ENCODE measurements at regions not wholly inside any gene's neighbourhood (a gene's known extent, or its start where the extent isn't known, plus 50 kb on each side); places are given as distances from the start of the nearest gene placed in this dataset.
"Not testable (repeated sequence)": the region's sequence is repeated elsewhere in the genome, so short reads cannot be mapped to it uniquely, and the experiment has no call there.

DNA sequence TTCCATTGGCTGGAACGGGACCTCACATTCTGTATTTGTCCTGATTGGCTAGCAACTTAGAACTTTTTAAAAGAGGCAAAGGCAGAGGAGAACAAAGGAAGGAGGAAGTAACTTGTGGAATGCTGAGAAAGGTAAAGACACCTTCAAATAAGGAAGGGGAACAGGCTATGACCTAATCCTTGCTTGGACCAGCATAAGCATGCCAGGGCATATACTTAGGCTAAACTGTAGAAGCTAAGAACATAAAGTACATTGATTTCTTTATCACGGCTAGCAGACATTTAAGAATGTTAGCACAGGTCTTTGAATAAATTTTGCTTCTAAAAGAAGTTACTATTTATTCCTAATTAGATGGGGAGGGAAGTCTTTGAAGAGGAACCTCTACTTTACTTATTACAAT lies 136.4 kb upstream of the SMYD2 start:
- peaks cover 22 to 23% of the 10 kb centered on the region in 2 donors for H3K4me1 ChIP-seq (replicated peaks in 1 of 2)
- WGBS, 10 experiments, result 30 to 100% (median 71%) methylated on average over 1 to 2 of the region's 2 CpGs; no CpG with 5 or more reads in 1 of the 10 experiments
- in situ Hi-C loops (cut with MboI; ENCODE audit: low pct_unique_long_range_greater_than_20kb in 2 of 9, low sequenced_read_pairs in 9 of 9, unreplicated experiment in 9 of 9), result loop anchor here in 1 of 9 experiments (25.0 kb wide), 1 partner anchor 757 kb away; no protein-coding TSS in a partner anchor
- not testable (repeated sequence) for H3K4me3 ChIP-seq; H3K27ac ChIP-seq; ATAC-seq (replicated peaks in 6 of 8)

DNA sequence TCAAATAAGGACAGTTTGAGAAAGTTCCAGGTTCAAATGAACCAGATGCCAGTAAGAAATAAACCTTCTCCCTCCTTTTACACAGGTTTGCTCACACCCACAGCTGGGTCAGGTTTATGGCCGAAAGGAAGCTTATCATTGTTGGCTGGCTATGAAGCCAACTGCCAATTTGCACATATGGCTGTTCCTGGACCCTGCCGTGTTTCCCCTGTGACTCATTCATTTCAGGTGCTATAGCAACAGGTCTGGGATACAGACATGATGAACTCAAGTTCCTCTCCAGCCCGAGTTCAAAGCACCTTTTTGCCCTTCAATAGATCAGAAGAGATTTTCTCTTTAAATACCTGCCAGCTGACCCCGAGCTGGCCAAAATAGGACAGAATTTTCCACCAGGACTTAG lies 134.4 kb upstream of the SMYD2 start:
- in situ Hi-C loops (cut with MboI; ENCODE audit: low pct_unique_long_range_greater_than_20kb in 2 of 9, low sequenced_read_pairs in 9 of 9, unreplicated experiment in 9 of 9), result loop anchor here in 1 of 9 experiments (25.0 kb wide), 1 partner anchor 759 kb away; no protein-coding TSS in a partner anchor
- H3K4me1 ChIP-seq (replicated peaks in 1 of 2), result peaks cover 22 to 23% of the 10 kb centered on the region in 2 donors
- H3K27ac ChIP-seq, result no peak overlapping the region
- 20 to 100% (median 74%) methylated on average over 1 to 4 of the region's 4 CpGs; no CpG with 5 or more reads in 3 of the 10 experiments for WGBS, 10 experiments
- ATAC-seq (replicated peaks in 6 of 8), result peak in 1 of 8 experiments; percentile 28
- no peak overlapping the region for H3K4me3 ChIP-seq

DNA sequence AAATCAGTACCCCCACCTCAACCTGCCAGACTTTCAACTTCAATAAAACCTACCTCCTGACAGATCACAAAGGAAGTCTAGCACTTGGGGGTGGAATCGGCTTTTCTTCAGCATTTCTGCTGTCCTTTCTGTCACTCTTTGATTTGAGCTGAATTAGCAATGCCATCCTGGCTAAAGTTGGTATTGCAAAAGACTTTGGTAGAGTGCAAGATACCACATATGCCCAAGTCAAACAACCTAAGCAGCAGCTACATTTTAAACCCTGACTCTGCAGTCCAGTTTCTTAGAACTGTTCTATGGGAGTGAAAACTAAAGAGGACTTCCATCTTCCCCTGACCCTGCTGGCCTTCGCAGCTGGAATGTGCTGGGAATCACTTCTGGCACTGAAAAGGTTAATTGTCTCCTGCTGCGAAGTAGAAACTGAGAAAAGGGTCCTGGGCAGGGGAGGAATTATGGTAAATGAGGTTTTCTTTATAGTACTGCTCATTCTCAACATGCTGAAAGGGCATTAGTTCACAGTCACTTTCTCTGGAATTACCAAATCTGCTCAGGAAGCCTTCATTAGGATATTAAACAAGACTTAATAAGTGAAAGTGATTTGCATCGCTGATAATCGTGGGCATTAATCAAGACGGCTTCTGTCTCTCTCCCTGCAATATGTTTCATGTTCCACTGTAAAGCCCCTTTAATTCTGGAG lies 126.2 kb upstream of the SMYD2 start:
- in situ Hi-C loops (cut with MboI; ENCODE audit: low pct_unique_long_range_greater_than_20kb in 2 of 9, low sequenced_read_pairs in 9 of 9, unreplicated experiment in 9 of 9), result no loop called here
- peak in 4 of 8 experiments; percentile 8 to 61 (median 47) for ATAC-seq (replicated peaks in 6 of 8)
- Histone ChIP-seq H3K27ac (no peak overlapping the region), H3K4me3 (no peak overlapping the region), H3K4me1 (replicated peaks in 1 of 2) (peaks cover 35 to 38% of the 10 kb centered on the region in 2 donors)
- WGBS, 10 experiments, result 0 to 33% (median 10%) methylated on average over 1 to 6 of the region's 6 CpGs

DNA sequence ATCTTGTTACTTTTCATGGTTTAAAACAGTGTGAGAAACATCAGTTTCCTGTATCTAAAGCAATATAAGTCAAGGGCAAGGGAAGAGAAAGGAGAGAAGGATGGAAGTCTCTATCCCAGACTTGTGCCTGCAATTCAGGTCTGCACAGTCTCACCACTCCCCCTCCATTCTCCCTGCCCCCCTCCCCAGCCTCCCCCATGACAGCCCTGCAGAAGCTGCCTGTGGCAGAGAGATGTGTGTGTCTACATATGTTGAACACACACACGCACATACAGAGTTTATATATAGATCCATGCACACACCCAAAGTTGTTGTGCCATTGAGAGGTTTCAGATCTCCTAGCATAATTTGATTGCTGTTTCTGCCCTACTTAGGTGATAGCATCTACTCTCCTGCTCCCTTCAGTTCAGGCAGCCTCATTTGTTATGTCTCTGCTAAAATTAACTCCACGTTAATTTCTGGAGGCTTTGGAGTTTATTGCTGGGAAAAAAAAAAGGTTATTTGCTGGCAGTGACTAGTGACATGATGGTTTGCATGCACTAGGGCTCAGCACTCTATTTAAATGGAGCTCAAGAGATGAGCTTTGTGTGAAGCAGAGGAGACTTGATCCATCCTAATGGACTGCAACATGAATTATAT lies 124.9 kb upstream of the SMYD2 start:
- H3K4me3 ChIP-seq, result no peak overlapping the region
- H3K4me1 ChIP-seq (replicated peaks in 1 of 2), result peaks cover 35 to 38% of the 10 kb centered on the region in 2 donors
- in situ Hi-C loops (cut with MboI; ENCODE audit: low pct_unique_long_range_greater_than_20kb in 2 of 9, low sequenced_read_pairs in 9 of 9, unreplicated experiment in 9 of 9), result no loop called here
- 0 to 20% (median 4%) methylated on average over 1 to 2 of the region's 2 CpGs; no CpG with 5 or more reads in 4 of the 10 experiments for WGBS, 10 experiments
- peak in 5 of 8 experiments; percentile 80 to 87 (median 86) for ATAC-seq (replicated peaks in 6 of 8)
- H3K27ac ChIP-seq, result peak overlapping the region in 1 of 2 donors; percentile 34

DNA sequence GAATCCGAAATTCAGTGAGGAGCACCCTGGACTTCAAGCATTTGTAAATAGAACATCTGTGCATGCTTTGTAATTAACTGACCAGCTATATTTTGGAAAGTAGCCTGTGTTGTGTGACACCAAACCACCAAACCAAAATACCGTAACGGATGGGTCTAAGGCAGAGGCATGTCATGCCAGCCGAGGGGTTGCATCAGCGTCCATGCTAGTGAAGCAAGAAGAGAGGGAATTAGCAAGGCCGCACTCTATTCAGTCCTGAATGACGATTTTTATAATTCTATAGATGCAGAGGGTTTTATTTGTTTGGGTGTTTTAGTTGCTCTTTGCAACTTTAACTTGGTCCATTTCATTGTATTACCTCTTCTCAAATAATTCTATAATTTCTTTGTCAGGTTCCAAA lies 116.8 kb upstream of the SMYD2 start:
- no peak for ATAC-seq (replicated peaks in 6 of 8)
- Histone ChIP-seq H3K27ac (no peak overlapping the region), H3K4me3 (no peak overlapping the region), H3K4me1 (replicated peaks in 1 of 2) (peaks cover 0 to 13% of the 10 kb centered on the region in 2 donors)
- in situ Hi-C loops (cut with MboI; ENCODE audit: low pct_unique_long_range_greater_than_20kb in 2 of 9, low sequenced_read_pairs in 9 of 9, unreplicated experiment in 9 of 9), result no loop called here
- WGBS, 10 experiments, result 42 to 97% (median 80%) methylated on average over 2 to 7 of the region's 7 CpGs

DNA sequence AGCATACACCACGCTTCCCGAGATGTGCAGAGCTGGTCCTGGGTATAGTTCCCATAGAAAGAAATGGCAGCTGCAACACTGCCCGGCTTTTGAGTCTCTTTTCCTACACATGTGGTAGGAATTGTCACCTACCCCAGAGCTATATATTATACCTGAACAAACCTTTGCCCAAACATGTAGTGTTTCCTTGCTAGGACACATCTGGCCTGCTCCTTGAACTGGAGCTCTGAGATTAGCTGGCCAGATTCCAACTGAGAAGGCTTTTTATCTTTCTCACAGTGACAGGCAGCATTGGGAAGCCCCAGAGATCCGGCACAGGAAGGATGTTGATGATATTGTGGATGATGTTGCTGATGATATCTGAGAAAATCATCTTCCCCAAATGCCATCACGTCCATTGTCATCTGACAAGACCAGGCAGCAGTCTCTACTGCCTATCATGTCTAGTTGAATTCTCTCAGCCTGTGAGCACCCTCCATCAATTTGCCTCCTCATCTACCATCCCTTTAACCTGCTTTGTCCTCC lies 115.0 kb upstream of the SMYD2 start:
- H3K4me1 ChIP-seq (replicated peaks in 1 of 2), result peaks cover 0 to 13% of the 10 kb centered on the region in 2 donors
- in situ Hi-C loops (cut with MboI; ENCODE audit: low pct_unique_long_range_greater_than_20kb in 2 of 9, low sequenced_read_pairs in 9 of 9, unreplicated experiment in 9 of 9), result no loop called here
- no peak overlapping the region for H3K4me3 ChIP-seq
- no peak overlapping the region for H3K27ac ChIP-seq
- no peak for ATAC-seq (replicated peaks in 6 of 8)
- WGBS, 10 experiments, result 0 to 100% (median 96%) methylated on average over 1 to 5 of the region's 5 CpGs; no CpG with 5 or more reads in 3 of the 10 experiments

DNA sequence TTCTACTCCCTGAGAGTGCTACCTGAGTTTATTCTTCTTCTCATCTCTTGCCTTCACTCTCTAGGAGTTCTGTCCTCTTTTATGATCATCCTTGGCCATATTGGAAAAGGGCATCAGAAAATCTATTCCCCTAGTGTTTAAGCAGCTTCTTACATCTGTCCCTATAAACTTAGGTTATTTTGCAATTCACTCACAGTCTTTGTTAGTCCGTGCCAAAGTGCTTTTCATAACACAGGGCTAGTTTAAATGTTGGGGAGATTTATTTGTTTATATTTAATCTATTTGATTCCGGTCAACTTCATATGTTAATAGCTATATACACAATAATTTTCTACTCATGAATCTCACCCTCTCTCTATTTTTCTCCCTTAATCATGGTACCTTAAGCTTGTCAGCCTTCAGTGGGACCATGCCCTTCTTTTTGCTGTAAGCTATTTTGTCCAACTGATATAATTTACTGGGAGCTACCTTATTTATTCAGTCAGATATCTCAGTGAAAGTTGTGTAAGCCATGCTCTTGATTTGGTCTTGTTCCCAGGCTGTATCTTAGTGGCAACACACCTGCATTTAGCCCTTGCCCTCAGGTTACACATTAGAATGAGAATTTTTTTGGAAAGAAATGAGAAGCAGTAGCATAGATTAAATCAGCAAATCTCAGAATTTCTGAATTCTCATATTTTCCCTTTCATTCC lies 106.3 kb upstream of the SMYD2 start:
- Histone ChIP-seq H3K27ac (no peak overlapping the region), H3K4me3 (no peak overlapping the region), H3K4me1 (replicated peaks in 1 of 2) (no peaks in the 10 kb centered on the region)
- 0 to 44% (median 18%) methylated on average over 1 to 2 of the region's 2 CpGs; no CpG with 5 or more reads in 1 of the 10 experiments for WGBS, 10 experiments
- no peak for ATAC-seq (replicated peaks in 6 of 8)
- in situ Hi-C loops (cut with MboI; ENCODE audit: low pct_unique_long_range_greater_than_20kb in 2 of 9, low sequenced_read_pairs in 9 of 9, unreplicated experiment in 9 of 9), result no loop called here

DNA sequence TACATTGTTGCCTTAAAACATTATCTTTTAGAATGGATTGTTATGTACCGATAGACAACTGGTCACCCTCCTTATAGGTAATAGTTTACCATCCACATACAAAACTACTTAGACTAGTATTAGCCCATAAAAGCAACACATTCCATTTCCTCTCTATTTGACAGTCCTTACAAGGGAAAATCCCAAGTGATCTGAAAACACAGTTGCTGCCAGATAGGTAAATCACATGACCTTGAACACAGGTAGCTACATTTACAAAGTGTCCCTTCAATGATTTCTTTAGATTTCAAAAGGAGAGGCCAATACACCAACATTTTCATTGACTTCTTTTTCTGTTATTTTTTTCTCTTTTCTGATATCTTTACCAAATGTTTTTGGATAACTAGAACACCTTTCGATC lies 102.9 kb upstream of the SMYD2 start:
- in situ Hi-C loops (cut with MboI; ENCODE audit: low pct_unique_long_range_greater_than_20kb in 2 of 9, low sequenced_read_pairs in 9 of 9, unreplicated experiment in 9 of 9), result no loop called here
- Histone ChIP-seq H3K4me3 (no peak overlapping the region), H3K4me1 (replicated peaks in 1 of 2) (no peaks in the 10 kb centered on the region), H3K27ac (no peak overlapping the region)
- ATAC-seq (replicated peaks in 6 of 8), result no peak
- 11 to 100% (median 95%) methylated on average over 1 to 2 of the region's 2 CpGs for WGBS, 10 experiments

DNA sequence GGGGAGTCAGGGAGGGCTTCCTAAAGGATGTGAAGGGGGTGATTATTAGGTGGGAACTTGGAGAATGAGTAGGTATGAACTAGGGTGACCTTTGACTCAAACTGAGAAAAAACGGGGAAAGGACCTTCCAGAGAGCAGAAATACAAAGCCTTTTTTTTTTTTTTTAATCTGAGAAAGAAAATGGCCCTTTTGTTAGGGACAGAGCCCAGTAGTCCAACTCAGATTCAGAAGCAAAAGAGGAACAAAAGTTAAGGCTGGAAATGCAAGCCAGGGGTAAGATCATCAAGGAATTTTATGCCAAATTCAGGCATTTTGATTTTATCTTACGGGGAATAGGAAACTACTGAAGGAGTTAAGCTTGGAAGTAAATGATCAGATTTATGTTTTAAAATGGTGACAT lies 96.0 kb upstream of the SMYD2 start:
- ATAC-seq (replicated peaks in 6 of 8), result no peak
- H3K27ac ChIP-seq, result no peak overlapping the region
- in situ Hi-C loops (cut with MboI; ENCODE audit: low pct_unique_long_range_greater_than_20kb in 2 of 9, low sequenced_read_pairs in 9 of 9, unreplicated experiment in 9 of 9), result no loop called here
- no peak overlapping the region for H3K4me3 ChIP-seq
- H3K4me1 ChIP-seq (replicated peaks in 1 of 2), result peaks cover 19 to 20% of the 10 kb centered on the region in 2 donors
- WGBS, 10 experiments, result 0 to 61% (median 39%) methylated on average over 1 to 2 of the region's 2 CpGs; no CpG with 5 or more reads in 1 of the 10 experiments

DNA sequence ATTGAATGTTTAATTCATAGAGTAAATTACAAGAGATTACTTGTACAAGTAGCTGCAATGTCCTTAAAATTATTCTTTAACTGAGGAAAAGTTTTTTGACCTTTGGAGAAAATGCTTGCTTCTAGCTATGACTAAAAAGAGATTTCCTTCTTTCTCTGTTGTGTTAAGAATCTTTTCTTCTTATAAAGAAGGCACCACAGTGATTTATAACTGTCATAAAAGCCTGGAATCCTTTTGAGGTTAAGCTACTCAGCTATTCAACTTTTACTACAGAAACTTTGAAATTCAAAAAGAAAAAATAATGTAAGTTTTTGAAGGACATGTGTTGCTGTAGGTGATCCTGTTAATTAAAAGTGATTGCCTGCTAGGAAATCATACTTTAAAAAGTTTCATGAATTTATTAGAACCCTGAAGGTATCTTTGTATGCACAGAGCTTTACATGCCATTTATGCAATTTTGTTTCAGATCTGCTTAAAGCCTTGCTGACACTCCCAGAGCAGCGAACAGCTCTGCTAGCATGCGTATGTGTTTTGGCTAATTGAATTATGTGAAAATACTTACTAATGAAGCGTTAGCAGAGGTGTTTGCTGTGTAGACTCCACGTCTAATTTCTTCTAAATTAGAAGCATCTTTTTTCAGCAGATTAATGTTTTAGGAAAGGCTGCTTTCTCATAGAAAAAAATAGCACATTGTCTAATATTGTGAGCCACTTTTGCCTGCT lies 94.7 kb upstream of the SMYD2 start:
- Histone ChIP-seq H3K4me1 (replicated peaks in 1 of 2) (peaks cover 19 to 20% of the 10 kb centered on the region in 2 donors), H3K4me3 (no peak overlapping the region), H3K27ac (no peak overlapping the region)
- no peak for ATAC-seq (replicated peaks in 6 of 8)
- in situ Hi-C loops (cut with MboI; ENCODE audit: low pct_unique_long_range_greater_than_20kb in 2 of 9, low sequenced_read_pairs in 9 of 9, unreplicated experiment in 9 of 9), result no loop called here
- WGBS, 10 experiments, result 8 to 35% (median 17%) methylated on average over 1 to 4 of the region's 4 CpGs; no CpG with 5 or more reads in 2 of the 10 experiments

DNA sequence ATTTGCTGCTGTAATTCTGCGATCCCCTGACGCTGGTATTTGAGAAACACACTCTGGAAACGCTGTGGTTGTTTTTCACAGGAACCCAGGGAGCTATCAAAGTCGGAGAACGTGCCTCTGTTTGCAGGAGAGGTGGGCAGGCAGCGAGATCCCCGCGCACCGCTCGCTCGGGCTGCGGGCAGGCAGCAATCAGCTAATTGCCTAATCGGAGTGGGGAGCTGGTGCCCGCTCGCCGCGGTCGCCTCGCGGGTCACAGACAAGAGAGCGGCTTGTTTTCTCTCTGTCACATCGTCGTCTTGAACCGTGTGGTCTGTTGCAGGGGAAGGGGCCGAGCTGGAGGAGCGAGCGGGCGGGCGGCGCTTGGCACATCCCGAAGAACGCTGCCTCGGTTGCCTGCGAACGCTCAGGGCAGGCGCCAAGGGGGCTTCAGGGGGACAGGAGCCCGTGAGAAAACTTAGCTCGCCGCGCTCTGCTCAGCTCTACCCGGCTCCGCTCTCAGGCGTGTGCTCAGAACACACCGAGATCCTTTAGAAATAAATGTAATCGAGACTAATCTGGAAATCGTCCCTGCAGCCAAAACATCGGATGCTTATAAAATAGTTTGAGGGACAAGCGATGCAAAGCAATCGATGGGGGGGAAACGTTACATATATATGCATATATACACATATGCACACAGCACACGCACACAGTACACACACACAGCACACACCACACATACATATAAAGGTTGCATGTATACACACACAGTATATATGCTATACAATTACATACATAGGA lies 93.6 kb upstream of the SMYD2 start:
- peak overlapping the region; percentile 32 to 46 (median 38) for H3K4me3 ChIP-seq
- H3K27ac ChIP-seq, result peak overlapping the region in 1 of 2 donors; percentile 24
- in situ Hi-C loops (cut with MboI; ENCODE audit: low pct_unique_long_range_greater_than_20kb in 2 of 9, low sequenced_read_pairs in 9 of 9, unreplicated experiment in 9 of 9), result no loop called here
- peak in 7 of 8 experiments; percentile 21 to 92 (median 87) for ATAC-seq (replicated peaks in 6 of 8)
- 0 to 15% (median 3%) methylated on average over 2 to 31 of the region's 51 CpGs; no CpG with 5 or more reads in 1 of the 10 experiments for WGBS, 10 experiments
- H3K4me1 ChIP-seq (replicated peaks in 1 of 2), result peaks cover 19 to 20% of the 10 kb centered on the region in 2 donors

DNA sequence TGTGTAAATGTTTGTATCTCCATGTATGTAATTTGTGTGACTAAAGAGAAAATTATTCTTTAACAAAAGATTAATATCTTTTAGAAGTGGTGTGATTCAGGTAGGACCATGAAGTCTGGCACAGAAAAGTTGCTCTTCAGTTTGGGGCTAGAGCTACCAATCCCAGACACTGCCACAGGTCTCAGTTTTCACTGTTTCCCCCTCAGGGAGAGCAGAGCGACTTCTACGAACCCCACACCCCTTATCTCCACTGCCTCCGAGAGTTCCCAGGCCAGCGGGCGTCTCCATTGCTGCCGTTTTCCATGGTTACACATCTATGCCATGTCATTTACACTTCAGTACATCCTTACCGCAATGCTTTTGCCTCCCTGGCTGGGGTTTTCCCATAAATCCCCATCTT lies 93.0 kb upstream of the SMYD2 start:
- WGBS, 10 experiments, result 19 to 81% (median 39%) methylated on average over 1 to 7 of the region's 7 CpGs; no CpG with 5 or more reads in 3 of the 10 experiments
- in situ Hi-C loops (cut with MboI; ENCODE audit: low pct_unique_long_range_greater_than_20kb in 2 of 9, low sequenced_read_pairs in 9 of 9, unreplicated experiment in 9 of 9), result no loop called here

More for the DNA sequence above, 93.0 kb upstream of the SMYD2 start:
- peaks cover 22 to 26% of the 10 kb centered on the region in 2 donors for H3K4me1 ChIP-seq (replicated peaks in 1 of 2)
- no peak overlapping the region for H3K4me3 ChIP-seq
- H3K27ac ChIP-seq, result no peak overlapping the region
- peak in 2 of 8 experiments; percentile 32 to 34 for ATAC-seq (replicated peaks in 6 of 8)
